ENCODE measurements at regions not wholly inside any gene's neighbourhood (a gene's known extent, or its start where the extent isn't known, plus 50 kb on each side); places are given as distances from the start of the nearest gene placed in this dataset.

- TF ChIP-seq CTCF (IDR thresholded peaks at IDR 0.05) (no peak), POLR2A (IDR thresholded peaks at IDR 0.05) (no peak)
Measured at GRCh38 chr4:24174602-24175001, 284.8 kb upstream of the PPARGC1A start.
